Pons (tissue), 1 donor: ENCODE measurements at regions not wholly inside any gene's neighbourhood (a gene's known extent, or its start where the extent isn't known, plus 50 kb on each side); places are given as distances from the start of the nearest gene placed in this dataset.
"Not testable (repeated sequence)": the region's sequence is repeated elsewhere in the genome, so short reads cannot be mapped to it uniquely, and the experiment has no call there.

Experiments used
- DNase-seq: peaks from one replicate; pipeline ENCODE4 v3.0.0-alpha.2; 2016; ENCODE audit warnings: low spot score

DNA sequence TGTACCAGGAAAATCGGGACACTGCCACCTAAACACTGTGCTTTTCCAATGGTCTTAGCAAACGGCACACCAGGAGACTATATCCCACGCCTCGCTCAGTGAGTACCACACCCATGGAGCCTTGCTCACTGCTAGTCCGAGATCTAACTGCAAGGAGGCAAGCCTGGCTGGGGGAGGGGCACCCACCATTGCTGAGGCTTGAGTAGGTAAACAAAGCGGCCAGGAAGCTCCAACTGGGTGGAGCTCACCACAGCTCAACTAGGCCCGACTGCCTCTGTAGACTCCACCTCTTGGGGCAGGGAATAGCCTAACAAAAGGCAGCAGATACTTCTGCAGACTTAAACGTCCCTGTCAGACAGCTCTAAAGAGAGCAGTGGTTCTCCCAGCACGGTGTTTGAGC, 1216.6 kb downstream of the STIM2 start:
- DNase-seq, result not testable (repeated sequence)

DNA sequence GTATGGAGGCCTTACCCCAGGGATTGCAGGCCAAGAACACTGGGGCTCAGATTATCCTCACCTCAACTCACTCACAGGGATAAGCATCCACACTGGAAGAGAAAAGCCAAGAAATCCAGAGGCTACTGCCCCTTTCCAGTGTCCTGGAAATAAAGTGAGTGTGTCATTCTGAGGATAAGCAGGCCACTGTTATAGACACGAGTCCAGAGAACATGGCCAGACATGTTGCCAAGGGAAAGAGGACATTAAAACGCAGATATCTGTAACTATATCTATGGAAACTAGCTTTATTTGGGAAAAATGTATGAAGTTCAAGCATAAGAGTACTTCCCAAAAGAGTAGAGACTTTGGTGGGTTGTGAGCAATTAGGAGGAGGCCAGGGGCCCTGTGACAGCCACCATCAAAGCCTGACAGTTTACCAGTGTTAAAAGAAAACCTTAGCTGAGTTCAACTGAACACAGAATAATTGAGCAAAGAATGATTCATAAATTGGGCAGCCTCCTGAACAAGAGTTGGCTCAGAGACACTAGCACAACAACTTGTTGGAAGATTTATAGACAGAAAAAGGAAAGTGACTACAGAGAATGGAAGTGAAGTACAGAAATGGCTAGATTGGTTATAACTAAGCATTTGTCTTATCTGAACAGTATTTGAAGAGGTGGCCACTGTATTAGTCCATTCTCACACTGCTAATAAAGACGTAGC, 1222.2 kb downstream of the STIM2 start:
- no peak for DNase-seq

DNA sequence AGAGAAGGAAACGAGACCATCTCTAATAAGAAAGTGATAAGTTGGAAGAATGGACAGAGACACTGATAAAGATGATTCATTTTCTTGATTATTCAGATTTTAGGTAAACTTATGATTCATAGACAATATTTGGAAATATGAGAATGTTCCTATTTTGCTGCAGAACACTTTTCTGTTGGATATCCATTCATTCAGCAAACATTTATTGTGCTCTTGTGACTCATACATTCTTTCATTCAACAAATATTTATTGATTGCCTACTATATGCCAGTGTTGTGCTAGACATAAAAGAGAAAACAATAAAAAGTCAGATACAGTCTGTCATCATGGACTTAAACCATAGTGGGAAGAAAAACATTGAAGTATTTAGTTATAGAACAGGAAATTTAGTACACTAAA, 1232.0 kb downstream of the STIM2 start:
- DNase-seq, result no peak

DNA sequence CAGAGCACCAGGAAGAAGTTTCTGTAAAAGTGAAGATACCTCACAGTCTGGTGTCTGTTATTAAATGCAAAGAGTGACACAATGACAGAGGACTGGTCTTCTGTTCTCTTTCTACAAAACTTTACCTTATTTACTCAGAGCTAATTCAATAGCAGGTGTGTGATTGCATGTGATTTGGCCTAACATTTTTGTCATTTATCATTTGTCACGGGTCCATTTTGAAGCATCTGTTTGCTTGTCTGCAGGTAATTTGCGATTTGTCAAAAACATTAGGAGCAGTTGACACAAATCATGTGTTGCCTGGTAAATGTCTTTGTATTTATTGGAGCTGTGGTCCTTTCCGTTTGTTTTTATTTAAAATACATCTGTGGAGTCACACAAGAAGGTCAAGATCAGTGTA, 1232.4 kb downstream of the STIM2 start:
- DNase-seq, result no peak

DNA sequence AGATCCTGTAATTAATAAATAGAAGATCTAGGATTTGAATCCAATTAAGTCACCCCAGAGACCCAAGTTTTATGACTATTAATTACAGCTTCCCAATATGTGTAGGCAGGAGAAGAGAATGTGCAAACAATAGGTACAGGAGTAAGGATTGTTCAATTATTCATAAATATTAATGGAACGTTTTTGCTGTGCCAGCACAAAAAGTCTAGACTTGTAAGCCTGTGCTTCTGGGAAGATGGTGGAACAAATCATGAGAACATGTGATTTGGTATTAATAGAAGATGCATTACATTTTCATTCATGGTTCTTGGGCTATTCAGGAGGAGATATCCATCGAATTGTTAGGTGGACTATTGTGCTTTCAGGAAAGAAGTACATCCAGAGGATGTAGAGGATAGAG, 1240.9 kb downstream of the STIM2 start:
- DNase-seq, result no peak

DNA sequence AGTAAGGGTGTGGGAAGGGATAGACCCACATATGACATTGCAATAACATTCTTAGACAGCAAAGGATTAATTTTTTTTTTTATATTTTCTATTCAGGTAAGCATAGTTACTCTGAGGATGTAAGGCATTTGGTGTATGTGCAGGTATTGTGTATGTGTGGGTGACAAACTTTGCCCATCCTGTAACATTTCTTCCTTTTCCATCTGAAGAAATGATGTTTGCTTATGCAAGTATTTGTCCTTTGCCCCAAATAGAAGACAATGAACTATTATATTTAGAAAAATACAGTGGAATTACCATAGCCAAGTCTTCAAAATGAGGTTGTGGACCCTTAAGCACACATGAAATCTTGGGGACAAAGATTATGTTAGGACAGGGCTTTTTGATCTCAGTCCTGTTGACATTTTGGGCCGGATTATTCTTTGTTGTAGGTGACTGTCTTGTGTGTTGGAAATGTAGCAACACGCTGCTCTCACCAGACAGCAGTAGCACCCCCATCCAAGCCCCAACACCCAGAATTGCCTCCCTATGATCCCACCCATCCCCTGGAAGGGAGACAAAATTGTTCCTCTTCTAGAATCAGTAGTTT, 1244.7 kb downstream of the STIM2 start:
- DNase-seq, result no peak

DNA sequence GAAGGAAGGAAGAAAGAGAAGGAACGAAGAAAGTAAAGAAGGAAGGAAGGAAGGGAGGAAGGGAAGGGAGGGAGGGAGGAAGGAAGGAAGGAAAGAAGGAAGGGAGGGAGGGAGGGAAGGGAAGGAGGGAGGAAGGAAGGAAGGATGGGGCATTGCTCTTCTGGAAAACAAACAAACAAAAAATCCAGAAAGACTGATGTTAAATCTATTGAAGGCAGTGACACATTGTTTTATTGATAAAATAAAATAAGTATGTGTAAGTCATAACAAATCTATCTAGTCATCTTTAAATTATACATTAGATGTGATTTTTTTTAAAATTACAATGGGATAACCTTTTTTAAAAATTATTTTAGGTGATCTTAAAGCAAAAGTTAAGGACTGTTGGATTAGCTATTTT, 1245.5 kb downstream of the STIM2 start:
- DNase-seq, result no peak

DNA sequence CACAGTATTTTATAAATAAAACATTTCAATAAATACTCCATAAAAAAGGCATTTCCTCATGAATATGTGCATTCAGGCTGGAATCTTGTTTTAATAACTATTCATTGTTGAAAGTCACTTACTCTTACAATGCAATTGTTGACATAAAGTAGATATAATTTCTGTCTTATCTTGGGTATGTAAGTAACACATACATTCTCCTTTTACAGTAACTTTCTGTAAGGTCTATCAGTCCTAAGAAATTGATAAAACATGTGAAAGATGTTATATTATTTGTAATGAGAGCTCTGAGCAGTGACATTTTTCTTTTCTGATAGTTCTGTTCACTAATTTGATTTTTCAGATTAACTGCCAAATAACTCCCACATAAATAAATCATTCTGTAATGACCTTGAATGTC, 1249.2 kb downstream of the STIM2 start:
- no peak for DNase-seq

DNA sequence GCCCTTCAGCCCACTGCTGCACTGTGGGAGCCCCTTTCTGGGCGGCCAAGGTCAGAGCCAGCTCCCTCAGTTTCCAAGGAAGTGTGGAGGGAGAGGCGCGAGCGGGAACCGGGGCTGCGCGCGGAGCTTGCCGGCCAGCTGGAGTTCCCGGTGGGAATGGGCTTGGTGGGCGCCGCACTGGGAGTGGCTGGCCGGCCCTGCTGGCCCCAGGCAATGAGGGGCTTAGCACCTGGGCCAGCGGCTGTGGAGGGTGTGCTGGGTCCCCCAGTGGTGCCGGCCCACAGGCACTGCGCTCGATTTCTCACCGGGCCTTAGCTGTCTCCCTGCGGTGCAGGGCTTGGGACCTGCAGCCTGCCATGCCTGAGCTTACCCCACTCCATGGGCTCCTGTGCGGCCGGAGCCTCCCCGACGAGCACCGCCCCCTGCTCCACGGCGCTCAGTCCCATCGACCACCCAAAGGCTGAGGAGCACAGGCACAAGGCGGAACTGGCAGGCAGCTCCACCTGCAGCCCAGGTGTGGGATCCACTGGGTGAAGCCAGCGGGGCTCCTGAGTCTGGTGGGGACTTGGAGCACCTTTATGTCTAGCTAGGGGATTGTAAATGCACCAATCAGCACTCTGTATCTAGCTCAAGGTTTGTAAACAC, 1252.2 kb downstream of the STIM2 start:
- not testable (repeated sequence) for DNase-seq

DNA sequence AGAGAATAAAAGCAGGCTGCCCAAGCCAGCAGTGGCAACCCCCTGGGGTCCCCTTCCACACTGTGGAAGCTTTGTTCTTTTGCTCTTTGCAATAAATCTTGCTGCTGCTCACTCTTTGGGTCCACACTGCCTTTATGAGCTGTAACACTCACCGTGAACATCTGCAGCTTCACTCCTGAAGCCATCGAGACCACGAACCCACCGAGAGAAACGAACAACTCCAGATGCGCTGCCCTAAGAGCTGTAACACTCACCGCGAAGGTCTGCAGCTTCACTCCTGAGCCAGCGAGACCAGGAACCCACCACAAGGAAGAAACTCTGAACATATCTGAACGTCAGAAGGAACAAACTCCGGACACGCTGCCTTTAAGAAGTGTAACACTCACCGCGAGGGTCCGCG, 1252.9 kb downstream of the STIM2 start:
- not testable (repeated sequence) for DNase-seq

DNA sequence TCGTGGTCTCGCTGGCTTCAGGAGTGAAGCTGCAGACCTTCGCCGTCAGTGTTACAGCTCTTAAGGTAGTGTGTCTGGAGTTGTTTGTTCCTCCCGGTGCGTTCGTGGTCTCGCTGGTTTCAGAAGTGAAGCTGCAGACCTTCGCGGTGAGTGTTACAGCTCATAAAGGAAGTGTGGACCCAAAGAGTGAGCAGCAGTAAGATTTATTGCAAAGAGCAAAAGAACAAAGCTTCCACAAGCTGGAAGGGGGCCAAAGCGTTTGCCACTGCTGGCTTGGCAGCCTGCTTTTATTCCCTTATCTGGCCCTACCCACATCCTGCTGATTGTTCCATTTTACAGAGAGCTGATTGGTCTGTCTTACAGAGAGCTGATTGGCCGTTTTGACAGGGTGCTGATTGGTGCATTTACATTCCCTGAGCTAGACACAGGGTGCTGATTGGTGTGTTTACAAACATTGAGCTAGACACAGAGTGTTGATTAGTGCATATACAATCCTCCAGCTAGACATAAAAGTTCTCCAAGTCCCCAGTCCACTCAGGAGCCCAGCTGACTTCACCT, 1256.0 kb downstream of the STIM2 start:
- DNase-seq, result not testable (repeated sequence)

DNA sequence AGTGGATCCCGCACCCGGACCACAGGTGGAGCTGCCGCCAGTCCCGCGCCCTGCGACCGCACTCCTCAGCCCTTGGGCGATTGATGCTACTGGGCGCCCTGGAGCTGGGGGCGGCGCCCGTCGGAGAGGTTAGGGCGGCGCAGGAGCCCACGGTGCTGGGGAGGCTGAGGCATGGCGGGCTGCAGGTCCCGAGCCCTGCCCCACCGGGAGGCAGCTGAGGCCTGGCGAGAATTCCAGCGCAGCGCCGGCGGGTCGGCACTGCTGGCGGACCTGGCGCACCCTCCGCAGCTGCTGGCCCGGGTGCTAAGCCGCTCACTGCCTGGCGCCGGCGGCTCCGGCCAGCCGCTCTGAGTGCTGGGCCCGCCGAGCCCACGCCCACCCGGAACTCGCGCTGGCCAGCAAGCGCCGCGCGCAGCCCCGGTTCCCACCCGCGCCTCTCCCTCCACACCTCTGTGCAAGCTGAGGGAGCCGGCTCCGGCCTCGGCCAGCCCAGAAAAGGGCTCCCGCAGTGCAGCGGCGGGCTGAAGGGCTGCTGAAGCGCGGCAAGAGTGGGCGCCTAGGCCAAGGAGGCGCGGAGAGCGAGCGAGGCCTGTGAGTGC, 1256.5 kb downstream of the STIM2 start:
- DNase-seq, result no peak

DNA sequence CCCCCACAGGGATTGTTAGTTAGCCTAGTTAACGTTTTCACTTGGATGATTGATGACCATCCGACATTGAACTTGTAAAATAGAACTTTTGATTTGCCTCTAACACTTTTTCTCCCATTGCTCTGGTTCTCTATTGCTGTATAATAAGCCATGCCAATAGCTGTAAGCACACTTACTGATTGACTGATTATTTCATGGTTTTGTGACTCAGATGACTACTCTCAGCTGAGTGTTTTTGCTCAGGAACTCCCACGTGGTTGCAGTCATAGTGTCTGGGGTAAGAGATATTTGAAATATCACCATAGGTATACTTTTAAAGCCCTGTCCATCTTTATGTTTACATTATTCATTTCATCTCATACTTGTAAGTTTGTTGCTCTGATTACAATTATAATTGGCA, 1285.5 kb downstream of the STIM2 start:
- DNase-seq, result no peak

DNA sequence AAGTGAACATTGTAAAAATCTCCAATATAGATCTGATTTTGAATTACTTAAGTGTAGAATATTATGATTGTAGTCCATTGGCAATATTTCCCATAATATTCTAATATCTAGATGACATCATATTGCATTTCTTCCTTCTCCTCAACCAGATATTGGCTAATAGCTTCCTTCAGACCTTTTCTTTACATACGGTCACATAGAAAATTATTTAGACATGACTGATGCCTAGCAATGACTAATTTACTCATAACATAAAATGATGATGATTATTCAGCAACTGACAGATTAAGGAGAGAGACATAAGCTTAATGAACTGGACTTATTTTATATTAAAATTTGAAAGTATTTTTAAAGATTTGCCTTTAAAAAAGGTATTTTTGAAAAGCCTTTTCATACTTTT, 1287.6 kb downstream of the STIM2 start:
- no peak for DNase-seq

DNA sequence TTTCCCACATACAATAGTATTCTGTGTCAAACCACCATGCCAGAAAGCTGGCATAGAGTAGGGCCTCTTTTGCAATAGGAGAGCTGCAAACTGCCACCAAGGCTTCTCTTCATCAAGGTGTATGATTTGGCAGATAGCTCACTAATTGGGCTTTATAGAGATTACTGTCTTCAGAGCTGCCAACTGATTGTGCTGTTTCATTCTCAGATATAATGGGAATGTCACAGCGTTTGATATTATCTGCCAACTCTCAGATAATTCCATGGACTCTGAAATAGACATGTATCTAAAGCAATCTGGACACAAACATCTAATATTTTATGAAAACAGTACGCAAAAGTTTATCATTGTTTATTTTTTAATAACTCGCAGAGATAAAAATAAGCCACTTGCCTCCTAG, 1289.1 kb downstream of the STIM2 start:
- no peak for DNase-seq

DNA sequence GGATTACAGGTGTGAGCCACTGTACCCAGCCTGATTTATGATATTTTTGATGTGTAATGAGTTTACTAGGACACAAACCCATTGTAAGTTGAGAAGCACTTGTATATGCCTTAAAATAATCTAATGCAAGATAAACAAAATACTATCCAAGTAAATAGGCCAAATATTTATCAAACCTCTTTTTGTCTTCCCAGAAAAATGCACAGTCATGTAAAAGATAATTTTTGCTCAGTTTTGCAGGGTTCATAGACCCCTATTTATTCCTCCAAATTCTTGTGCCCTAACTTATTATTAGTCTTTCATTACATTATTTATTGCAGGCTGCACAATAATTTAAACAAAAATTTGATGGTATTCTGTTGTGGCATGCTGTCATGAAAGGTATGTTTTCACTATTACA, 1290.7 kb downstream of the STIM2 start:
- DNase-seq, result no peak

DNA sequence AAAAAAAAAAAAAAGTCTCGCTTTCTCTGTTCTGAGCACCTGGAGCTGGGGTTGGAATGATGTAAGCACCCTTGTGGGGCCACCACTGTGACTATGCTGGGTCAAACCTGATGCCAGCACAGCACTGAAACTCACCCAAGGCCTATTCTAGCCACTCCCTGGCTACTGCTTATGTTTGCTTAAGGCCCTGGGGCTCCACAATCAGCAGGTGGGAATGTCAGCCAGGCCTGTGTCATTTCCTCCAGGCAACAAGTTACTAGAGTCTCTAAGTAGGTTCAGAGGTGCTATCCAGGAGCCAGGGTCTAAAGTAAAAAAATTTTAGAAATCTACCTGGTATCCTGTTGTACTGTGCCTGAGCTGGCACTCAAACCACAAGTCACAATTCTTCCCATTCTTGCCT, 1306.8 kb downstream of the STIM2 start:
- DNase-seq, result no peak

DNA sequence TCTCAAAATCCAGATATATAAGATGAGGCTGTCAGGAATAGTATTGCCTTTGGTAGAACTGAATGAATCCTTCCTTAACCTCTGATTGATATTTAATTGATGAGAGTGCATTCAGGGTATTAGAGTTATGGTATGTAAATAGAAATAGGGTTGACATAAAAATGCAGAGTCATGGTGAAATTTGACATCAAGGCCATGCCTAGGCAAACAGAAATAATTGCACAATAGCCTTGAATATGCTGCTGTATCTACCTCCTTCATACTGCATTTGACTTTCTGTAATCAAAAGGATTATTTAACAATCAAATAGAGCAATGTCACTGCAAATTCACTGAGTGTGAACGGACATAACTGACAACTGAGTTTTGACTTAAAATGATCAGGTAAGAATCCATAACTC, 1316.3 kb downstream of the STIM2 start:
- DNase-seq, result no peak

DNA sequence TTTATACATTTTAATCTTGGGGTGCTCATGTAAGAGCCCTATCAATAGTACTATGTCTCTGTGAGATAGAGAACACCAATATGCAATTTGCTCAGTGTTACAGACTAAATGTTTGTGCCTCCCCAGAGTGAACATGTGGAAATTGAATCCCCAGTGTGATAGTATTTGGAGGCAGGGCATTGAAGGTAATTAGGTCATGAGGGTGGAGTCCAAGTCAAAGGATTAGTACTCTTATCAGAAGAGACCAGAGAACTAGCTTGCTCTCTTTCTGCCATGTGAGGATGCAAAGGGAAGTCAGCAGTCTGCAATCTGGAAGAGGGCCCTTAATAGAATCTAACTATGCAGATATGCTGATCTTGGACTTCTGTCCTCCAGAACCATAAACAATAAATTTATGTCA, 1317.0 kb downstream of the STIM2 start:
- no peak for DNase-seq

DNA sequence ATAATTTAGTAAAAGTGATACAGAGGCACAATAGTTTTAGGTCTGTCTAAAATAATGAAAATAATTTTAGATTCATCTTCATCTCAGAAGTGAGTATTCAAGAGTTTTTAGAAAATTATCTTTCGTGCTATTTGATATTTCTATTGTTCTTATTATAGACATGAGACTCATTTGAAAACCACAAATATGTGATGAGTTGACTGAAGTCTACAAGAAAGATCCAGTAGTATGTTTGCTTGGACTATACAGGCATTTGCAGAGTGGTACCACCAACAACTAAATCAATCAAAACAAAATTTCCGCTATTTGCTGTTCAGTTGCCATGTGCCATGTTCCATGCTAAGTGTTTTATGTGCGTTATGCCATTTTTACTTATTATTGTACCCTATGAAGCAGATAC, 1318.5 kb downstream of the STIM2 start:
- DNase-seq, result no peak

DNA sequence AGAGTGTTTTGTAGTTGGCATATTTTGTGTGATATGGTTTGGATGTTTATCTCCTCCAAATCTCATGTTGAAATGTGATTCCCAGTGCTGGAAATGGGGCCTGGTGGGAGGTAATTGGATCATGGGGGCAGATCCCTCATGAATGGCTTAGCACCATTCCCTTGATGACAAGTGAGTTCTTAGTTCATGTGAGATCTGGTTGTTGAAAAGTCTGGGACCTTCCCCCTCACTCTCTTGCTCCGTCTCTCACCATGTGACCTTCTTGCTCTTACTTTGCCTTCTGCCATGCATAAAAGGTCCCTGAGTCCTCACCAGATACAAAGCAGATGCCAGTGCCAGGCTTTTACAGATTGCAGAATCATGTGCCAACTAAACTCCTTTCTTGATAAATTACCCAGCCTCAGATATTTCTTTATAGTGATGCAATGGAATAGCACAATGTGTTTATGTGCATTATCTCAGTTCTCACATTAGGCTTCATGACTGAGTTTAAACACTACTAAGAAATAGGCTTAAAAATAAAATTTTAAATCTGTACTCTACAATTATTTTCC, 1348.8 kb downstream of the STIM2 start:
- no peak for DNase-seq

DNA sequence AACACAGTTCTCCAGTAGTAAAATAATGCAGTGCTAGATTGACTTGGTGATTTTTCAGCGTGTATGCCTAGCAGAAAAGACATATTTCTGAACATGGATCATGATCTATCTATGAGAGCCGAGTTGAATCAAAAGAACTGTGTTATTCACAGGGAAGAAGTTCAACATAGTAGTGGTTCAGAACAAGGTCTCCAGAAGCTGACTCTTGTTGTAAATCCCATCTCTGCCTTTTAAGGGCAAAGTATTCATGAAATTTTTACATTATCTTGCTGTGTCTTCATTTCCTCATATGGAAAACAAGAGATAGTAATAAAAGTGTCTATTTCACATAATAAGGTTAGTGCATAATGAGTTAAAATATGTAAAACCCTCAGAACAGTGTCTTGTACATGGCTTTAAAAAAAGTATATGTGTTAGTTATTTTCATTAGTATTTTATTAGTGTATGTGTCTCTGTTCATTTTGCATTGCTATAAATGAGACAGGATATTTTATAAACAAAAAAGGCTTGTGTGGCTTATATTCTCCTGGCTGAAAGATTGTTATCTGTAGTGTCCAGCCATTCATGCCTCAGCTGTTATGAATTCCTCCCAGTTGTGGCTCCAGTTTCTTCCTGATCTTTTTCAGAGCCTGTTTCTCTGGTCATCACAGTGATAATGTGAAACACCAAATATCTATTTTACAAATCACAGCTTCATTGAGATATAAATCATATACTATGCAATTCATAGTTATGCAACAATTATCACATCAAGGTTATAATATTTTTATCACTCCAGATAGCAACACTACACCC, 1351.2 kb downstream of the STIM2 start:
- DNase-seq, result no peak
